ENCODE measurements at regions not wholly inside any gene's neighbourhood (a gene's known extent, or its start where the extent isn't known, plus 50 kb on each side); places are given as distances from the start of the nearest gene placed in this dataset.

- TF ChIP-seq CTCF (IDR thresholded peaks at IDR 0.05) (no peak), POLR2A (IDR thresholded peaks at IDR 0.05) (no peak)
These were observed 62.0 kb upstream of the GATA5 start for GRCh38 chr20:62537649-62538292.

Measured in lower leg skin (tissue), 3 donors.